ENCODE measurements at regions not wholly inside any gene's neighbourhood (a gene's known extent, or its start where the extent isn't known, plus 50 kb on each side); places are given as distances from the start of the nearest gene placed in this dataset.

DNA sequence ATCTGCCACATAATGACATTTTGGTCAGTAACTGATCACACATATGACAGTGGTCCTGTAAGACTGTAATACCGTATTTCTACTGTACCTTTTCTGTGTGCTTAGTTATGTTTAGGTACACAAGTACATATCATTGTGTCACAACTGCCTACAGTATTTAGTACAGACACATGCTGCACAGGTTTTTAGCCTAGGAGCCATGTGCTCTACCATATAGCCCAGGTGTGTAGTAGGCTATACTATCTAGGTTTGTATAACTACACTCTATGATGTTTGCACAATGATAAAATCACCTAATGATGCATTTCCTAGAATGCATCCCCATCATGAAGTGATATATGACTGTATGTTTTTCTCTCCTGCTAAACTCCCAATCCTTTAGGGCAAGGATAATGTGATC, 61.2 kb upstream of the MIR17HG start:
- WGBS, 10 experiments: 43 to 100% (median 89%) methylated on average over 1 of the region's 1 CpG; no CpG with 5 or more reads in 5 of the 10 experiments
- in situ Hi-C loops (cut with MboI; ENCODE audit: low pct_unique_long_range_greater_than_20kb in 2 of 9, low sequenced_read_pairs in 9 of 9, unreplicated experiment in 9 of 9): loop anchor here in 1 of 9 experiments (25.0 kb wide), 1 partner anchor 99 kb away; no protein-coding TSS in a partner anchor
- no peak for ATAC-seq (replicated peaks in 6 of 8)
- H3K27ac ChIP-seq: no peak overlapping the region
- H3K4me1 ChIP-seq (replicated peaks in 1 of 2): no peaks in the 10 kb centered on the region
- H3K4me3 ChIP-seq: no peak overlapping the region

DNA sequence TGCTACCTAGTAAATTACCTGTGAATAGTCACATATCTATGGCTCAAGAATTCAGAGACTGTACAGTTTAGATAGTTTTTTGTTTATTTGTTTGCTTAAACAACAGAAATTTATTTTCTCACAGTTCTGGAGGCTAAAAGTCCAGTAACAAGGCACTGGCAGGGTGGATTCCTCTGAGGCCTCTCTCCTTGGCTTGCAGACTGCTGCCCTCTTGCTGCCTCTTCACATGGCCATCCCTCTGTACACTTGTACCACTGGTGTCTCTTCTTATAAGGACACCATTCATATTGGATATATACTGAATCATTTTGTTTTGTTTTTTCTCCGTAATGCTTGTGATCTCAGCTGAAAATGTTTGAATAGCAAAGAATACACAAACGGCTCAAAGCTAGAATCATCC, 56.4 kb upstream of the MIR17HG start:
- ATAC-seq (replicated peaks in 6 of 8): no peak
- 0 to 90% (median 20%) methylated on average over 1 to 2 of the region's 2 CpGs; no CpG with 5 or more reads in 3 of the 10 experiments for WGBS, 10 experiments
- Histone ChIP-seq H3K27ac (no peak overlapping the region), H3K4me3 (no peak overlapping the region), H3K4me1 (replicated peaks in 1 of 2) (peaks cover 0 to 2% of the 10 kb centered on the region in 2 donors)
- in situ Hi-C loops (cut with MboI; ENCODE audit: low pct_unique_long_range_greater_than_20kb in 2 of 9, low sequenced_read_pairs in 9 of 9, unreplicated experiment in 9 of 9): loop anchor here in 1 of 9 experiments (25.0 kb wide), 1 partner anchor 104 kb away; no protein-coding TSS in a partner anchor

DNA sequence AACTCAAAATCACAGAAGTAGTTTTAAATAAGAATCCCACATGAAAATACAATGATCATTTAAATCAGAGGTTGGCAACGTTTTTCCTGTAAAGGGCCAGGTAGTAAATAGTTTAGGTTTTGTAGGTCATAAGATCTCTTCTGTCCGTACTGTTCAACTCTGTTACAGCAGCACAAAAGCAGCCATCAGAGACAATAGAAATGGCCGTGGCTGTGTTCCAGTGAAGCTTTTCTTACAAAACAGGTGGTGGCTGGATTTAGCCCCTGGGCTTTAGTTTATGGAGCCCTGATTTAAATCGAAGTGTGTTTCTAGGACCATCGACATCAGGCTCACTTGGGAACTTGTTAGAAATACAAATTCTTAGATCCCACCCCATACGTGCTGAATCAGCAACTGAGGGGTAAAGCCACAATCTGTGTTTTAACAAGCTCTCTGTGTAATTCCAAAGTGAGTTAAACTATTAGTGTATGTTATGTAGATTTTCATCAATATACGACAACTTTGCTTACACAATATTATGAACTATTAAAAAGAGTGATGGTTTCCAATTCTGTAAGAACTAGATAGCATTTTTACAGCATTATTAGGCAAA, 54.8 kb upstream of the MIR17HG start:
- no peak overlapping the region for H3K4me3 ChIP-seq
- H3K27ac ChIP-seq: no peak overlapping the region
- WGBS, 10 experiments: 0 to 42% (median 22%) methylated on average over 2 to 7 of the region's 7 CpGs
- peaks cover 0 to 2% of the 10 kb centered on the region in 2 donors for H3K4me1 ChIP-seq (replicated peaks in 1 of 2)
- peak in 3 of 8 experiments; percentile 30 to 57 (median 53) for ATAC-seq (replicated peaks in 6 of 8)
- in situ Hi-C loops (cut with MboI; ENCODE audit: low pct_unique_long_range_greater_than_20kb in 2 of 9, low sequenced_read_pairs in 9 of 9, unreplicated experiment in 9 of 9): loop anchor here in 1 of 9 experiments (25.0 kb wide), 1 partner anchor 105 kb away; no protein-coding TSS in a partner anchor

DNA sequence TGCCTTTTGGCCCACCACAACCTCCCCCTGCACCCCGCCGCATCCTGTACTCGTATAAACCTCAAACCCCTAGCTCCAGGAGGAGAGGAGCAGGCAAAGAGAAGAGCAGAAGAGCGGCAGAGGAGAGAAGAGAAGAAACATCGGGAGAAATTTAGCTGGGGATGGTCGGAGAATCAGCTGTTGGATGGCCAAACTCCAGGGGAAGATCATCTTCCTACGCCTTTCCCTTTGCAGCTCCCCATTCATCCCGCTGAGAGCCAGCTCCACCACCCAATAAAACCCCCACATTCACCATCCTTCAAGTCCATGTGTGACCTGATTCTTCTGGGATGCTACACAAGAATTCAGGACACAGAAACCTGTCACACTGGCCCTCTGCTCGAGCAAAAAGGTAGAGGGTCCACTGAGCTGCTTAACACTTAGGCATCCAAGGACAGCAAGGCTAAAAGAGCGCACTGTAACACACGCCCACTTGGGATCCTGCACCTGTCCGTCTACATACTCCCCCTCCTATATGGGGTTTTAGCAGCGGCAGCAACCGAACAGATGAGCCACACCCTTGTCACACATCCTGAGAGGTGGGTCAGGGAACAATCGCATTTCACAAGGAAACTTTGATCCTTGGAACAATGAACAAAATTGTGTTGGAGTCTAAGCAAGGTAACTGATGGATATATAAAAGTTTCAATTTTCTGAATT, 51.6 kb upstream of the MIR17HG start:
- 10 to 100% (median 74%) methylated on average over 1 to 7 of the region's 15 CpGs; no CpG with 5 or more reads in 2 of the 10 experiments for WGBS, 10 experiments
- no peak for ATAC-seq (replicated peaks in 6 of 8)
- Histone ChIP-seq H3K4me3 (no peak overlapping the region), H3K4me1 (replicated peaks in 1 of 2) (peaks cover 0 to 2% of the 10 kb centered on the region in 2 donors), H3K27ac (no peak overlapping the region)
- in situ Hi-C loops (cut with MboI; ENCODE audit: low pct_unique_long_range_greater_than_20kb in 2 of 9, low sequenced_read_pairs in 9 of 9, unreplicated experiment in 9 of 9): loop anchor here in 1 of 9 experiments (25.0 kb wide), 1 partner anchor 109 kb away; no protein-coding TSS in a partner anchor

DNA sequence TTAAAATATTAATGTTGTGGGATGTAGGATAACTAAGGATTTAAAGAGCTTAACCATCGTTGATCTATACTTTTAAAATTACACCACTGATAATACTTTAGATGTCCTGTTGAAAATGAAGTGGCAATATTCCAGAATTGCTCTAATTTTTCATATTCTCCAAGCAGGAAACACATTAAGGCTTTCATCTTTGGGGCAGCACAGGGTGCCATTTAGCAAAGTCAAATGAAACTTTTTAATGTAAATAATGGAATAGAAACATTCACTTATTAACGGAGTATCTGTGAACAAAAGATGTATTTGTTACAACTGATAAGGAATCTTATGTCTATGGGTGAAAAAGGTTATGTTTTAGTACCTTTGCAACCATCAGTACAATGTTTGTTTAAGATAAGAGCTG, 50.0 kb upstream of the MIR17HG start:
- H3K27ac ChIP-seq: no peak overlapping the region

More for the DNA sequence above, 50.0 kb upstream of the MIR17HG start:
- in situ Hi-C loops (cut with MboI; ENCODE audit: low pct_unique_long_range_greater_than_20kb in 2 of 9, low sequenced_read_pairs in 9 of 9, unreplicated experiment in 9 of 9): loop anchor here in 1 of 9 experiments (25.0 kb wide), 1 partner anchor 110 kb away; no protein-coding TSS in a partner anchor
- no peak for ATAC-seq (replicated peaks in 6 of 8)
- H3K4me3 ChIP-seq: no peak overlapping the region
- WGBS, 10 experiments: 0 to 100% (median 79%) methylated on average over 1 to 2 of the region's 2 CpGs
- no peaks in the 10 kb centered on the region for H3K4me1 ChIP-seq (replicated peaks in 1 of 2)
